H1 (cell line): ENCODE measurements at regions not wholly inside any gene's neighbourhood (a gene's known extent, or its start where the extent isn't known, plus 50 kb on each side); places are given as distances from the start of the nearest gene placed in this dataset.

Experiments used
- CTCF ChIA-PET: fragments of 300-600 bp; sonication (Branson Sonifier 250); formaldehyde crosslinking; loops from one replicate; lab custom pipeline; 2021; ENCODE audit not compliant: partially characterized antibody; lab: Charles Lee
- POLR2A ChIA-PET: fragments of 300-600 bp; sonication (Branson Sonifier 250); formaldehyde crosslinking; loops from one replicate; lab custom pipeline; 2021; ENCODE audit warnings: inconsistent platforms; ENCODE audit not compliant: partially characterized antibody; lab: Charles Lee
- DNase-seq, 2 experiments: peaks; one replicate each; pipeline versions ENCODE4 v3.0.0 to v3.0.0-alpha.2; 2010 to 2022; ENCODE audit warnings: low spot score in 2 of 2, low read depth in 1 of 2, mixed read lengths in 1 of 2
- FAIRE-seq: peaks from 2 replicates; lab custom pipeline; 2011; peaks lifted over from hg19 to GRCh38; lab: Jason Lieb, UNC
- H2AFZ ChIP-seq: 2 replicates; pipeline ENCODE4 v1.8.1; 2012; ENCODE audit warnings: low read length, inconsistent platforms
- H2AK5ac ChIP-seq: 2 replicates; pipeline ENCODE4 v1.6.1; 2013; ENCODE audit warnings: low read depth, low read length
- H2BK120ac ChIP-seq: replicated peaks from 2 replicates; pipeline ENCODE3; 2013; ENCODE audit warnings: low read depth, low read length, inconsistent platforms
- H2BK12ac ChIP-seq: 2 replicates; pipeline ENCODE4 v1.6.1; 2013; ENCODE audit warnings: low read depth, low read length
- H2BK15ac ChIP-seq: 2 replicates; pipeline ENCODE4 v1.6.1; 2013; ENCODE audit warnings: low read length
- H2BK20ac ChIP-seq: 2 replicates; pipeline ENCODE4 v1.6.1; 2013; ENCODE audit warnings: low read length
- H2BK5ac ChIP-seq: 2 replicates; pipeline ENCODE4 v1.6.1; 2013; ENCODE audit warnings: low read depth, low read length
- H3K14ac ChIP-seq: 2 replicates; pipeline ENCODE4 v1.6.1; 2013; ENCODE audit warnings: inconsistent platforms; ENCODE audit not compliant: insufficient read length
- H3K18ac ChIP-seq: 2 replicates; pipeline ENCODE4 v1.6.1; 2013; ENCODE audit warnings: low read length; ENCODE audit errors: extremely low read depth
- H3K23ac ChIP-seq: 2 replicates; pipeline ENCODE4 v1.6.1; 2013; ENCODE audit warnings: inconsistent platforms; ENCODE audit not compliant: insufficient read length
- H3K23me2 ChIP-seq: 2 replicates; pipeline ENCODE4 v1.6.1; 2013; ENCODE audit warnings: low read depth, low read length
- H3K27ac ChIP-seq: 2 replicates; pipeline ENCODE4 v1.6.1; 2011; ENCODE audit warnings: low read depth, low read length, inconsistent platforms
- H3K27me3 ChIP-seq, 4 experiments: replicated peaks in 1 of 4; 1 replicate in 1 of 4; 2 replicates in 3 of 4; pipeline versions ENCODE4 v1.6.1 to v1.8.1; 2011 to 2013; ENCODE audit warnings: low read length in 3 of 4, mild to moderate bottlenecking in 3 of 4, inconsistent platforms in 2 of 4, mixed read lengths in 2 of 4, moderate library complexity in 1 of 4; ENCODE audit not compliant: control insufficient read depth in 3 of 4, insufficient read depth in 3 of 4; ENCODE audit errors: extremely low read depth in 1 of 4
- H3K36me3 ChIP-seq, 4 experiments: 2 replicates each; pipeline versions ENCODE4 v1.6.1 to v1.8.1; 2011 to 2013; ENCODE audit warnings: mild to moderate bottlenecking in 4 of 4, low read length in 3 of 4, moderate library complexity in 2 of 4, control low read depth in 1 of 4, inconsistent platforms in 1 of 4; ENCODE audit not compliant: insufficient read depth in 4 of 4, control insufficient read depth in 2 of 4
- H3K4ac ChIP-seq: replicated peaks from 2 replicates; pipeline ENCODE3; 2013; ENCODE audit warnings: low read length, low read depth, mixed read lengths, inconsistent platforms; ENCODE audit not compliant: insufficient read length
- H3K4me1 ChIP-seq, 4 experiments: replicated peaks in 1 of 4; 1 replicate in 1 of 4; 2 replicates in 3 of 4; pipeline versions ENCODE4 v1.6.1 to v1.8.1; 2011 to 2013; ENCODE audit warnings: low read length in 3 of 4, inconsistent platforms in 2 of 4, mixed read lengths in 1 of 4; ENCODE audit not compliant: insufficient read depth in 4 of 4, control insufficient read depth in 3 of 4
- H3K4me2 ChIP-seq, 2 experiments: 2 replicates each; pipeline versions ENCODE4 v1.6.1 to v1.8.1; 2011 to 2013; ENCODE audit warnings: low read depth in 2 of 2, low read length in 2 of 2, control low read depth in 1 of 2, inconsistent platforms in 1 of 2, mild to moderate bottlenecking in 1 of 2; ENCODE audit not compliant: insufficient read depth in 1 of 2
- H3K4me3 ChIP-seq, 4 experiments: fragments of 200-600, 300-600 bp in 1 of 4; sonication (generic), shearing (Covaris generic), sonication (Bioruptor Twin) in 1 of 4; 2 replicates each; pipeline versions ENCODE4 v1.5.1 to v1.8.1; 2011 to 2016; ENCODE audit warnings: low read length in 4 of 4, low read depth in 3 of 4, control low read depth in 2 of 4, inconsistent platforms in 2 of 4, mild to moderate bottlenecking in 2 of 4, mixed read lengths in 1 of 4, moderate library complexity in 1 of 4; ENCODE audit not compliant: insufficient read depth in 2 of 4; ENCODE audit errors: extremely low read depth in 1 of 4
- H3K56ac ChIP-seq: replicated peaks from 2 replicates; pipeline ENCODE3; 2013; ENCODE audit warnings: low read depth, mild to moderate bottlenecking, mixed read lengths, low read length, inconsistent platforms; ENCODE audit not compliant: insufficient read length
- H3K79me1 ChIP-seq: 2 replicates; pipeline ENCODE4 v1.6.1; 2013; ENCODE audit warnings: low read depth, low read length, control low read depth
- H3K79me2 ChIP-seq, 2 experiments: 2 replicates each; pipeline versions ENCODE4 v1.6.1 to v1.8.1; 2012 to 2013; ENCODE audit warnings: low read length in 2 of 2, mild to moderate bottlenecking in 2 of 2, inconsistent platforms in 1 of 2; ENCODE audit not compliant: insufficient read depth in 2 of 2, control insufficient read depth in 1 of 2
- H3K9ac ChIP-seq, 4 experiments: replicated peaks in 1 of 4; 1 replicate in 1 of 4; 2 replicates in 3 of 4; pipeline versions ENCODE4 v1.6.1 to v1.8.1; 2011 to 2013; ENCODE audit warnings: low read depth in 3 of 4, low read length in 3 of 4, control low read depth in 2 of 4, mild to moderate bottlenecking in 2 of 4, moderate library complexity in 2 of 4, inconsistent platforms in 1 of 4; ENCODE audit errors: extremely low read depth in 1 of 4
- H3K9me3 ChIP-seq, 2 experiments: 2 replicates each; pipeline versions ENCODE4 v1.6.1 to v1.8.1; 2012 to 2013; ENCODE audit warnings: mild to moderate bottlenecking in 2 of 2, moderate library complexity in 2 of 2, control low read depth in 1 of 2, inconsistent platforms in 1 of 2, low read depth in 1 of 2, low read length in 1 of 2, mixed read lengths in 1 of 2; ENCODE audit not compliant: insufficient read depth in 2 of 2
- H4K20me1 ChIP-seq, 2 experiments: replicated peaks in 1 of 2; 2 replicates each; pipeline versions ENCODE3 to v1.8.1; 2011 to 2013; ENCODE audit warnings: inconsistent platforms in 2 of 2, low read length in 2 of 2, mild to moderate bottlenecking in 1 of 2; ENCODE audit not compliant: insufficient read depth in 2 of 2, control insufficient read depth in 1 of 2
- H4K5ac ChIP-seq: 2 replicates; pipeline ENCODE4 v1.6.1; 2013; ENCODE audit warnings: low read length, low read depth, mixed read lengths, inconsistent platforms; ENCODE audit not compliant: insufficient read length
- H4K8ac ChIP-seq: 2 replicates; pipeline ENCODE4 v1.8.0; 2013; ENCODE audit warnings: mild to moderate bottlenecking, moderate library complexity, low read length, inconsistent platforms; ENCODE audit not compliant: insufficient read depth; ENCODE audit errors: extremely low read depth
- H4K91ac ChIP-seq: replicated peaks from 2 replicates; pipeline ENCODE3; 2013; ENCODE audit warnings: low read length, mixed read lengths, inconsistent platforms; ENCODE audit not compliant: insufficient read length
- ATF2 ChIP-seq: IDR thresholded peaks from 2 replicates; pipeline ENCODE4 v1.6.1; 2012; ENCODE audit warnings: low read length, inconsistent platforms
- ATF3 ChIP-seq: IDR thresholded peaks from 2 replicates; pipeline ENCODE4 v1.6.1; 2011; ENCODE audit warnings: low read depth, mild to moderate bottlenecking, low read length; ENCODE audit not compliant: insufficient read depth
- CHD2 ChIP-seq: IDR thresholded peaks from 2 replicates; pipeline ENCODE4 v1.6.1; 2012; ENCODE audit warnings: low read length, improper control_type of control experiment
- CTCF ChIP-seq, 3 experiments: IDR thresholded peaks; 1 replicate in 2 of 3; 2 replicates in 1 of 3; pipeline versions ENCODE4 v1.5.1 to v1.6.1; 2011; ENCODE audit warnings: low read length in 3 of 3, mild to moderate bottlenecking in 3 of 3, inconsistent platforms in 2 of 3, low read depth in 1 of 3, moderate library complexity in 1 of 3; ENCODE audit not compliant: insufficient read depth in 1 of 3; ENCODE audit errors: control extremely low read depth in 1 of 3
- KDM1A ChIP-seq: fragments of 200-600, 300-600 bp; sonication (generic); IDR thresholded peaks from 2 replicates; pipeline ENCODE4 v1.7.1; 2016; ENCODE audit warnings: mild to moderate bottlenecking, low read length, borderline replicate concordance
- POU5F1 ChIP-seq: IDR thresholded peaks from 2 replicates; pipeline ENCODE4 v1.6.1; 2011; ENCODE audit warnings: low read depth, mild to moderate bottlenecking, low read length, moderate library complexity
- RAD21 ChIP-seq, 2 experiments: IDR thresholded peaks in 1 of 2; conservative IDR thresholded peaks in 1 of 2; 2 replicates each; pipeline ENCODE4 v1.6.1; 2011; ENCODE audit warnings: low read depth in 2 of 2, low read length in 2 of 2, improper control_type of control experiment in 1 of 2, inconsistent platforms in 1 of 2, mild to moderate bottlenecking in 1 of 2, moderate library complexity in 1 of 2
- TEAD4 ChIP-seq: IDR thresholded peaks from 2 replicates; pipeline ENCODE4 v1.6.1; 2012; ENCODE audit warnings: low read depth, low read length, inconsistent platforms, mixed read lengths
- ZNF274 ChIP-seq: IDR thresholded peaks from 2 replicates; pipeline ENCODE4 v1.7.0; 2012; ENCODE audit warnings: low read length, borderline replicate concordance; ENCODE audit errors: extremely low read depth
- WGBS, 2 experiments: shearing (Covaris generic) in 1 of 2; methylation state at CpG; one replicate each; pipeline versions ENCODE4 v1.1.6 to v1.1.7; 2013 to 2015; ENCODE audit warnings: low lambda C conversion rate in 2 of 2, mixed read lengths in 2 of 2, inconsistent platforms in 1 of 2, low coverage in 1 of 2, missing lambda C conversion rate in 1 of 2; ENCODE audit not compliant: insufficient replicate concordance in 2 of 2, insufficient coverage in 1 of 2, insufficient read length in 1 of 2; ENCODE audit errors: extremely low coverage in 1 of 2, missing lambda C conversion rate in 1 of 2; 5-methylcytosine and 5-hydroxymethylcytosine counted together

GRCh38 chr7:24051651-24052050, 232.3 kb upstream of the NPY start:
- H3K4me2 ChIP-seq = no peak overlapping the region
- H3K56ac ChIP-seq = no peak overlapping the region
- H3K36me3 ChIP-seq = no peaks in the 10 kb centered on the region
- no peak overlapping the region for H4K5ac ChIP-seq
- H3K9ac ChIP-seq = no peak overlapping the region
- POLR2A ChIA-PET = no interaction called here
- H3K79me1 ChIP-seq = no peaks in the 10 kb centered on the region
- no peak overlapping the region for H4K91ac ChIP-seq
- no peak overlapping the region for H3K27ac ChIP-seq
- H4K8ac ChIP-seq = no peak overlapping the region; the same call in 1 of the 2 replicates
- no peak overlapping the region for H2AK5ac ChIP-seq
- CTCF ChIA-PET = no interaction called here
- no peak overlapping the region for H3K18ac ChIP-seq
- no peak overlapping the region for H2BK5ac ChIP-seq
- no peak overlapping the region for H2AFZ ChIP-seq
- H3K9me3 ChIP-seq = no peaks in the 10 kb centered on the region
- no peaks in the 10 kb centered on the region; a peak in 1 of 7 replicates for H3K27me3 ChIP-seq
- H3K23ac ChIP-seq = no peak overlapping the region
- no peaks in the 10 kb centered on the region for H3K79me2 ChIP-seq
- H4K20me1 ChIP-seq = no peaks in the 10 kb centered on the region
- no peak for FAIRE-seq
- no peak overlapping the region for H3K4ac ChIP-seq
- peaks cover 0 to 2% (median 0%) of the 10 kb centered on the region in 4 experiments; a peak in 1 of 7 replicates for H3K4me1 ChIP-seq
- no peaks in the 10 kb centered on the region for H3K23me2 ChIP-seq
- H2BK20ac ChIP-seq = no peak overlapping the region
- H3K4me3 ChIP-seq = no peak overlapping the region
- no peak overlapping the region for H2BK120ac ChIP-seq
- WGBS, 2 experiments = 88% methylated on average over 5 of the region's 5 CpGs; no CpG with 5 or more reads in 1 of the 2 experiments
- no peak overlapping the region for H2BK15ac ChIP-seq
- H2BK12ac ChIP-seq = no peak overlapping the region
- H3K14ac ChIP-seq = no peak overlapping the region
- no peak for DNase-seq
- TF ChIP-seq KDM1A (no peak), CHD2 (no peak), ZNF274 (no peak), RAD21 (IDR thresholded peaks at IDR 0.05 in 1 of 2, conservative IDR thresholded peaks at IDR 0.05 in 1 of 2; ENCODE audit: low read depth in 2 of 2, low read length in 2 of 2) (no peak), ATF3 (no peak), CTCF (IDR thresholded peaks at IDR 0.05; ENCODE audit: control extremely low read depth in 1 of 3, insufficient read depth in 1 of 3, low read depth in 1 of 3, low read length in 3 of 3) (no peak), ATF2 (no peak), TEAD4 (no peak), POU5F1 (no peak)
